NOMO-1 treated with dmso at 0.1 percent for 144 hours (cell line): ENCODE measurements at regions not wholly inside any gene's neighbourhood (a gene's known extent, or its start where the extent isn't known, plus 50 kb on each side); places are given as distances from the start of the nearest gene placed in this dataset.
"Not testable (repeated sequence)": the region's sequence is repeated elsewhere in the genome, so short reads cannot be mapped to it uniquely, and the experiment has no call there.

ENCODE experiments used
- DNase-seq: peaks from one replicate; lab custom pipeline; 2025; ENCODE audit not compliant: unreplicated experiment; lab: John Stamatoyannopoulos, UW

GRCh38 chr21:14009238-14009981 is 201.3 kb downstream of the LIPI start:
- DNase-seq: not testable (repeated sequence)

- not testable (repeated sequence) for DNase-seq
Observed at GRCh38 chr21:14008436-14008835, 202.3 kb downstream of the LIPI start.

- not testable (repeated sequence) for DNase-seq
Observed at GRCh38 chr21:14008006-14008405, 202.7 kb downstream of the LIPI start.

GRCh38 chr21:14006144-14006543 is 204.6 kb downstream of the LIPI start:
- DNase-seq: not testable (repeated sequence)

GRCh38 chr21:13986996-13987958 is 223.5 kb downstream of the LIPI start:
- DNase-seq: not testable (repeated sequence)

- not testable (repeated sequence) for DNase-seq
Observed at GRCh38 chr21:13985865-13986863, 224.6 kb downstream of the LIPI start.

- not testable (repeated sequence) for DNase-seq
Observed at GRCh38 chr21:13985137-13985864, 225.5 kb downstream of the LIPI start.

- DNase-seq: not testable (repeated sequence)
Observed at GRCh38 chr21:13984728-13985127, 226.0 kb downstream of the LIPI start.

- DNase-seq: not testable (repeated sequence)
Observed at GRCh38 chr21:13981176-13982087, 229.3 kb downstream of the LIPI start.

- DNase-seq: not testable (repeated sequence)
Observed at GRCh38 chr21:13980115-13980662, 230.6 kb downstream of the LIPI start.

GRCh38 chr21:13979608-13980007 is 231.1 kb downstream of the LIPI start:
- not testable (repeated sequence) for DNase-seq

- DNase-seq: not testable (repeated sequence)
Observed at GRCh38 chr21:13974582-13974981, 236.2 kb downstream of the LIPI start.

- DNase-seq: not testable (repeated sequence)
Observed at GRCh38 chr21:13969853-13970252, 240.9 kb downstream of the LIPI start.

- not testable (repeated sequence) for DNase-seq
Observed at GRCh38 chr21:13969002-13969401, 241.8 kb downstream of the LIPI start.

GRCh38 chr21:13963259-13963658 is 247.5 kb downstream of the LIPI start:
- DNase-seq: not testable (repeated sequence)

- no peak for DNase-seq
Observed at GRCh38 chr21:13937236-13937635, 273.5 kb downstream of the LIPI start.

- not testable (repeated sequence) for DNase-seq
Observed at GRCh38 chr21:13936033-13936937, 274.5 kb downstream of the LIPI start.
